ENCODE measurements at regions not wholly inside any gene's neighbourhood (a gene's known extent, or its start where the extent isn't known, plus 50 kb on each side); places are given as distances from the start of the nearest gene placed in this dataset.
A peak's percentile ranks its signal among the peaks of the same experiment; 100 is the strongest.

DNA sequence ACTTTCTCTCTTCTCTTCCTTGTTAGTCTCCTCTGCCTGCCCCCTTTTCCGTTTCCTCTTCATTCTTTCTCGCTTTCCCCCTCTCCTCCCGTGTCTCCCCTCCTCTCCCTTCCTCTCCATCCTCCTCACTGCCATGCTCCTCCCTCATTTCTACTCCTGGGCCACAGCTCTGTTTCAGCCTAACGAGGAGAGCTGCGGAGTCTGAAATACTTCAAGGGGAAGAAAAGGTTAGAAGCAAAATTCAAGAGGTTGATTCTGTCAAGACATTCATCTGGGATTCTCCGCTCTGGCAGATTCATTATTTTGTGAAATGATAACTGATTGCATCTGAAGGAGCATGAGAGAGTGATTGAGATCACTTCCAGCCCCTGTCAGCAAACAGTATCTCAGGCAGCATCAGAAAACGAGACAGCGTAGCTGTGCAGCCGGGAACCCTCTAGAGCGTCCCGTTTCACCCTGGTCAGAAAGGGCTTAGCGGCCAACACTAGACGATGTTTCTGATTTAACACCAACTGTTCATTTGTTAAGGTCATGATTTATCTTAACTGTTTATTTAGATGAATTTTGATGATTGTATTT lies 279.3 kb upstream of the B3GAT1 start:
- Mint-ChIP-seq H3K36me3 (ENCODE audit: insufficient read depth, unreplicated experiment) (peaks cover 6% of the 10 kb centered on the region), H3K9me3 (ENCODE audit: unreplicated experiment) (peaks cover 21% of the 10 kb centered on the region), H3K27ac (ENCODE audit: low read depth, unreplicated experiment) (no peak overlapping the region), H3K4me1 (ENCODE audit: insufficient read depth, unreplicated experiment) (no peaks in the 10 kb centered on the region), H3K27me3 (ENCODE audit: insufficient read depth, unreplicated experiment) (no peaks in the 10 kb centered on the region), H3K4me3 (ENCODE audit: unreplicated experiment) (no peak overlapping the region)
- intact Hi-C loops (cut with micrococcal nuclease): no loop called here
- BruUV-seq (replicated peaks): no TSS peak
- CTCF ChIA-PET: interaction anchor here (0.6 kb wide), 1 partner anchor 1652 kb away, joined by 3 read pairs; no protein-coding TSS in a partner anchor
- no peak for DNase-seq (ENCODE audit: unreplicated experiment)
- TF ChIP-seq CTCF (IDR thresholded peaks at IDR 0.05; ENCODE audit: unreplicated experiment): no peak
- POLR2A ChIA-PET: no interaction called here

GRCh38 chr11:134689886-134690285 lies 277.8 kb upstream of the B3GAT1 start:
- BruUV-seq (replicated peaks): no TSS peak

DNA sequence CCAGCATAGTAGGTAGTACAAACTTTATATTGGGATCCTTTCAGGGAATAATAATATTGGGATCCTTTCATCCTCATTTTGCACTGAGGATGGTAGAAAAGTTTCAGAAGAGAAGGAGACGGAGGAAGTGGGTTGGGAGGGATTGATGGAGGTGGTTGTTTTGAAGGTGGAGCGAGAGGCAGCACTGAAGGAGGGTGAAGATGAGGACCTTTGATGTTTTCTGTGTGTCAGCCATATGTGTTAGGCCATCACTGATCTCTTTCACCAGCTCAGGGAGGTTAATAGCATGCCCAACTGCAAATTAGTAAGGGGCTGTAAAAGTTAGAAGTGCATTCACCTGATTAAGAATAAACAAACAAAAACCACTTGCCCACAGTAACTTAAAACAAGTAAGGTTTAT lies 275.5 kb upstream of the B3GAT1 start:
- H3K27ac Mint-ChIP-seq (ENCODE audit: low read depth, unreplicated experiment): no peak overlapping the region
- H3K4me1 Mint-ChIP-seq (ENCODE audit: insufficient read depth, unreplicated experiment): no peaks in the 10 kb centered on the region
- ChIA-PET POLR2A (no interaction called here), CTCF (no interaction called here)
- intact Hi-C loops (cut with micrococcal nuclease): no loop called here
- H3K4me3 Mint-ChIP-seq (ENCODE audit: unreplicated experiment): no peak overlapping the region
- H3K36me3 Mint-ChIP-seq (ENCODE audit: insufficient read depth, unreplicated experiment): peaks cover 6% of the 10 kb centered on the region
- DNase-seq (ENCODE audit: unreplicated experiment): no peak
- H3K9me3 Mint-ChIP-seq (ENCODE audit: unreplicated experiment): peaks cover 17% of the 10 kb centered on the region
- no peak for TF ChIP-seq CTCF (IDR thresholded peaks at IDR 0.05; ENCODE audit: unreplicated experiment)
- BruUV-seq (replicated peaks): no TSS peak
- no peaks in the 10 kb centered on the region for H3K27me3 Mint-ChIP-seq (ENCODE audit: insufficient read depth, unreplicated experiment)

More at GRCh38 chr11:134689886-134690285, 277.8 kb upstream of the B3GAT1 start:
- no peaks in the 10 kb centered on the region for H3K4me1 Mint-ChIP-seq (ENCODE audit: insufficient read depth, unreplicated experiment)
- H3K4me3 Mint-ChIP-seq (ENCODE audit: unreplicated experiment): no peak overlapping the region
- DNase-seq (ENCODE audit: unreplicated experiment): no peak
- H3K27ac Mint-ChIP-seq (ENCODE audit: low read depth, unreplicated experiment): no peak overlapping the region
- peaks cover 17% of the 10 kb centered on the region for H3K9me3 Mint-ChIP-seq (ENCODE audit: unreplicated experiment)
- ChIA-PET POLR2A (no interaction called here), CTCF (no interaction called here)
- peaks cover 6% of the 10 kb centered on the region for H3K36me3 Mint-ChIP-seq (ENCODE audit: insufficient read depth, unreplicated experiment)
- no peaks in the 10 kb centered on the region for H3K27me3 Mint-ChIP-seq (ENCODE audit: insufficient read depth, unreplicated experiment)
- no peak for TF ChIP-seq CTCF (IDR thresholded peaks at IDR 0.05; ENCODE audit: unreplicated experiment)
- intact Hi-C loops (cut with micrococcal nuclease): no loop called here

DNA sequence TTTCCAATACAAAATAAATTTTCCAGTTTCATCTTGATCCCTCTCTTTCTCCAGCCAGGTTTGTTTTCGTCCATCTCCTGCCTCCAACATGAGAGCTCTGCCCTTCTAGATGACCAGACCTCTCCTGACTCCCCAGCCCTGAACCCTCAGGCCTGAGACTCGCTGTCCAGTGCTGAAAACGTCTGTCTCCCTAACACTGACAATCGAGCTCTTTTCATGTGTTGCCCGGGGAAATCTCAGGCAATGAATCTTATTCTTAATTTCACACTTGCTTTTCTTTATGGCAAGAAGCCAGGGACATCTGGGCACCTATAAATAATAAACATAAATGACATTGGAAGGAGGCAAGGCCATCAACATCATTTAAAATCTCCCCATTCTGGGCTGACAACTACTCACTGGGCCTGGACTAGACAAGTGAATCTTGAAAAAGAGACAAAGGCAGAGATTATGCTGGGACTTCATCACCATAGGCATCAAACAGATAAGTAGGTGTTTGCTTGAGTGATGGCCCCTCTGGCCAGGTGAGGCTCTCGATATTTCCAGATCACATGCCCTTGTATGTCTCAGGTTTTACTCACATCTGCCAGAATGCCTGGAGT lies 274.5 kb upstream of the B3GAT1 start:
- CTCF ChIA-PET: no interaction called here
- Mint-ChIP-seq H3K36me3 (ENCODE audit: insufficient read depth, unreplicated experiment) (peaks cover 6% of the 10 kb centered on the region), H3K27ac (ENCODE audit: low read depth, unreplicated experiment) (no peak overlapping the region), H3K4me3 (ENCODE audit: unreplicated experiment) (no peak overlapping the region), H3K9me3 (ENCODE audit: unreplicated experiment) (peaks cover 17% of the 10 kb centered on the region), H3K4me1 (ENCODE audit: insufficient read depth, unreplicated experiment) (no peaks in the 10 kb centered on the region), H3K27me3 (ENCODE audit: insufficient read depth, unreplicated experiment) (no peaks in the 10 kb centered on the region)
- TF ChIP-seq CTCF (IDR thresholded peaks at IDR 0.05; ENCODE audit: unreplicated experiment): no peak
- BruUV-seq (replicated peaks): no TSS peak
- intact Hi-C loops (cut with micrococcal nuclease): no loop called here
- DNase-seq (ENCODE audit: unreplicated experiment): peak; percentile 1
- POLR2A ChIA-PET: interaction anchor here (0.5 kb wide), 1 partner anchor 61 kb away, joined by 4 read pairs; no protein-coding TSS in a partner anchor

Data from MCF 10A (cell line).